B cell (primary cell): ENCODE measurements at regions not wholly inside any gene's neighbourhood (a gene's known extent, or its start where the extent isn't known, plus 50 kb on each side); places are given as distances from the start of the nearest gene placed in this dataset.

ENCODE experiments used
- ATAC-seq: fragments of 200-7000 bp; cut with Tn5 transposase; one replicate; pipeline ENCODE4 v1.10.0; 2021; ENCODE audit warnings: low read depth, mild to moderate bottlenecking, moderate number of reproducible peaks, moderate library complexity
- CTCF ChIA-PET: fragments of 350-600 bp; sonication (Branson Sonifier 250); formaldehyde crosslinking; loops from one replicate; lab custom pipeline; 2021; ENCODE audit warnings: antibody characterized with exemption, inconsistent platforms; lab: Charles Lee
- POLR2A ChIA-PET: fragments of 350-600 bp; sonication (Branson Sonifier 250); formaldehyde crosslinking; loops from one replicate; lab custom pipeline; 2021; ENCODE audit warnings: antibody characterized with exemption; lab: Charles Lee
- DNase-seq: peaks from one replicate; pipeline ENCODE4 v3.0.0; 2013
- H2AFZ ChIP-seq: 2 replicates; pipeline ENCODE4 v1.6.1; 2012; ENCODE audit warnings: mild to moderate bottlenecking, low read depth, low read length; ENCODE audit not compliant: insufficient read depth, poor library complexity, severe bottlenecking
- H3K27ac ChIP-seq, 2 donors: 1 replicate in 1 of 2; 2 replicates in 1 of 2; pipeline ENCODE4 v1.5.1; 2012 to 2013; ENCODE audit warnings: low read length in 2 of 2, mild to moderate bottlenecking in 2 of 2, moderate library complexity in 1 of 2
- H3K27me3 ChIP-seq, 4 experiments: fragments of 200-600 bp in 1 of 4; sonication (generic) in 1 of 4; replicated peaks in 1 of 4; 1 replicate in 2 of 4; 2 replicates in 2 of 4; pipeline versions ENCODE4 v1.6.1 to v1.7.0; 2013 to 2016; ENCODE audit warnings: low read length in 3 of 4, mild to moderate bottlenecking in 2 of 4, mixed read lengths in 1 of 4, moderate library complexity in 1 of 4; ENCODE audit not compliant: insufficient read depth in 4 of 4, control insufficient read depth in 3 of 4; ENCODE audit errors: control extremely low read depth in 1 of 4
- H3K36me3 ChIP-seq, 2 experiments: replicated peaks in 1 of 2; 1 replicate in 1 of 2; 2 replicates in 1 of 2; pipeline versions ENCODE4 v1.6.1 to v1.7.1; 2013; ENCODE audit warnings: low read length in 1 of 2; ENCODE audit not compliant: insufficient read depth in 2 of 2, control insufficient read depth in 1 of 2; ENCODE audit errors: control extremely low read depth in 1 of 2, extremely low read depth in 1 of 2
- H3K4me1 ChIP-seq, 2 donors: fragments of 200-600 bp in 1 of 2; sonication (generic) in 1 of 2; 1 replicate in 1 of 2; 2 replicates in 1 of 2; pipeline versions ENCODE4 v1.5.1 to v1.6.1; 2013 to 2017; ENCODE audit warnings: low read length in 2 of 2; ENCODE audit not compliant: control insufficient read depth in 2 of 2, insufficient read depth in 2 of 2
- H3K4me2 ChIP-seq: replicated peaks from 2 replicates; pipeline ENCODE3; 2012; ENCODE audit warnings: mild to moderate bottlenecking, low read depth, low read length; ENCODE audit not compliant: poor library complexity, severe bottlenecking
- H3K4me3 ChIP-seq, 5 experiments: fragments of 200-600 bp in 1 of 5; sonication (generic) in 1 of 5; 1 replicate in 3 of 5; 2 replicates in 2 of 5; pipeline versions ENCODE4 v1.5.1 to v1.7.0; 2011 to 2016; ENCODE audit warnings: low read length in 4 of 5, mild to moderate bottlenecking in 4 of 5, low read depth in 2 of 5, control low read depth in 1 of 5, moderate library complexity in 1 of 5; ENCODE audit not compliant: insufficient read depth in 1 of 5; ENCODE audit errors: control extremely low read depth in 1 of 5, extremely low read depth in 1 of 5
- H3K79me2 ChIP-seq: fragments of 200-600 bp; sonication (generic); one replicate; pipeline ENCODE4 v1.6.0; 2016; ENCODE audit warnings: low read length; ENCODE audit not compliant: control insufficient read depth, insufficient read depth
- H3K9ac ChIP-seq: fragments of 200-600 bp; sonication (generic); 2 replicates; pipeline ENCODE4 v1.6.1; 2017; ENCODE audit warnings: mild to moderate bottlenecking, low read length, moderate library complexity
- H3K9me3 ChIP-seq, 3 donors: one replicate each; pipeline versions ENCODE4 v1.6.1 to v1.7.1; 2013; ENCODE audit warnings: low read length in 2 of 3; ENCODE audit not compliant: control insufficient read depth in 2 of 3, insufficient read depth in 1 of 3; ENCODE audit errors: control extremely low read depth in 1 of 3
- H4K20me1 ChIP-seq: 2 replicates; pipeline ENCODE4 v1.6.0; 2012; ENCODE audit warnings: mild to moderate bottlenecking, low read length; ENCODE audit not compliant: insufficient read depth, control insufficient read depth, poor library complexity, severe bottlenecking
- H3K27ac Mint-ChIP-seq: one replicate; pipeline ENCODE4 v1.8.0; 2021; ENCODE audit warnings: mixed read lengths
- H3K27me3 Mint-ChIP-seq: one replicate; pipeline ENCODE4 v1.8.0; 2021; ENCODE audit warnings: mixed read lengths
- H3K4me1 Mint-ChIP-seq: one replicate; pipeline ENCODE4 v1.8.0; 2021; ENCODE audit warnings: mixed read lengths
- H3K4me3 Mint-ChIP-seq: one replicate; pipeline ENCODE4 v1.8.0; 2021; ENCODE audit warnings: mixed read lengths
- H3K9me3 Mint-ChIP-seq: one replicate; pipeline ENCODE4 v1.8.0; 2022; ENCODE audit warnings: mixed read lengths; ENCODE audit not compliant: insufficient read depth
- EZH2 ChIP-seq: IDR thresholded peaks from 2 replicates; pipeline ENCODE4 v1.6.1; 2012; ENCODE audit warnings: borderline replicate concordance, low read depth, mild to moderate bottlenecking, moderate library complexity, low read length; ENCODE audit not compliant: insufficient read depth, poor library complexity, severe bottlenecking
- WGBS: methylation state at CpG from one replicate; pipeline ENCODE4 v1.1.5; 2013; ENCODE audit warnings: missing lambda C conversion rate; ENCODE audit not compliant: insufficient coverage; 5-methylcytosine and 5-hydroxymethylcytosine counted together
- intact Hi-C: fragments of 100-400 bp; cut with micrococcal nuclease; formaldehyde crosslinking; loops from one replicate; pipeline ENCODE4 v1.10.0; 2022
- TF ChIP-seq, protein P1 (sequence below): fragments of 200-600 bp; IDR thresholded peaks from one replicate; pipeline ENCODE4 v1.8.0; 2022; ENCODE audit warnings: antibody characterized with exemption, mild to moderate bottlenecking

DNA sequence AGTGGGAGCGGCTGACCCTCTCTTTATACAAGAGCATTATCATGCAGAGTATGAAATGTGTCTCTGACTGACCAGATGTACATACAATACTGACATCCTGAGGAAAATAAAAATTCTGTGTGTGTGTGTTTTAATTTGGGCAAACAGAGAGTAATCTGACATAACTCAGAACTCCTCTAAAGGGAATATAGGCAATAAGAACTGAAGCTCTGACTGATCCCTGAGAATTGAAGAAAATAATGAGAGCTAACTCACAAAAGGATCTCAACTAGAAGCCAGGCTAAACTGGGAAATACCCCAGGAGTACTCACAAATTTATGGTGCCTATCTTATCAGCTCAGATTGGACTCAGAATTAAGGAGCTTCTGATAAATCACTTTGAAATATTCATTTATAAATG lies 539.9 kb downstream of the OLFM4 start:
- DNase-seq (no peak), ATAC-seq (no peak)
- no peaks in the 10 kb centered on the region for H3K27me3 ChIP-seq
- H3K27ac Mint-ChIP-seq = no peak overlapping the region
- H4K20me1 ChIP-seq = no peaks in the 10 kb centered on the region
- H3K4me1 ChIP-seq = no peaks in the 10 kb centered on the region
- H2AFZ ChIP-seq = no peak overlapping the region
- no peak overlapping the region for H3K4me3 ChIP-seq
- no peak overlapping the region for H3K4me2 ChIP-seq
- H3K79me2 ChIP-seq = no peaks in the 10 kb centered on the region
- H3K9ac ChIP-seq = no peak overlapping the region
- no peaks in the 10 kb centered on the region for H3K36me3 ChIP-seq
- CTCF ChIA-PET = no interaction called here
- POLR2A ChIA-PET = no interaction called here
- H3K4me3 Mint-ChIP-seq = no peak overlapping the region
- intact Hi-C loops = no loop called here
- no peaks in the 10 kb centered on the region for H3K9me3 Mint-ChIP-seq
- no CpG with 5 or more reads among the region's 1 CpG for WGBS
- H3K27me3 Mint-ChIP-seq = no peaks in the 10 kb centered on the region
- TF ChIP-seq, protein P1, sequence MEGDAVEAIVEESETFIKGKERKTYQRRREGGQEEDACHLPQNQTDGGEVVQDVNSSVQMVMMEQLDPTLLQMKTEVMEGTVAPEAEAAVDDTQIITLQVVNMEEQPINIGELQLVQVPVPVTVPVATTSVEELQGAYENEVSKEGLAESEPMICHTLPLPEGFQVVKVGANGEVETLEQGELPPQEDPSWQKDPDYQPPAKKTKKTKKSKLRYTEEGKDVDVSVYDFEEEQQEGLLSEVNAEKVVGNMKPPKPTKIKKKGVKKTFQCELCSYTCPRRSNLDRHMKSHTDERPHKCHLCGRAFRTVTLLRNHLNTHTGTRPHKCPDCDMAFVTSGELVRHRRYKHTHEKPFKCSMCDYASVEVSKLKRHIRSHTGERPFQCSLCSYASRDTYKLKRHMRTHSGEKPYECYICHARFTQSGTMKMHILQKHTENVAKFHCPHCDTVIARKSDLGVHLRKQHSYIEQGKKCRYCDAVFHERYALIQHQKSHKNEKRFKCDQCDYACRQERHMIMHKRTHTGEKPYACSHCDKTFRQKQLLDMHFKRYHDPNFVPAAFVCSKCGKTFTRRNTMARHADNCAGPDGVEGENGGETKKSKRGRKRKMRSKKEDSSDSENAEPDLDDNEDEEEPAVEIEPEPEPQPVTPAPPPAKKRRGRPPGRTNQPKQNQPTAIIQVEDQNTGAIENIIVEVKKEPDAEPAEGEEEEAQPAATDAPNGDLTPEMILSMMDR = no peak
- TF ChIP-seq EZH2 = no peak
- no peak overlapping the region for H3K27ac ChIP-seq
- H3K9me3 ChIP-seq = no peaks in the 10 kb centered on the region
- no peaks in the 10 kb centered on the region for H3K4me1 Mint-ChIP-seq

DNA sequence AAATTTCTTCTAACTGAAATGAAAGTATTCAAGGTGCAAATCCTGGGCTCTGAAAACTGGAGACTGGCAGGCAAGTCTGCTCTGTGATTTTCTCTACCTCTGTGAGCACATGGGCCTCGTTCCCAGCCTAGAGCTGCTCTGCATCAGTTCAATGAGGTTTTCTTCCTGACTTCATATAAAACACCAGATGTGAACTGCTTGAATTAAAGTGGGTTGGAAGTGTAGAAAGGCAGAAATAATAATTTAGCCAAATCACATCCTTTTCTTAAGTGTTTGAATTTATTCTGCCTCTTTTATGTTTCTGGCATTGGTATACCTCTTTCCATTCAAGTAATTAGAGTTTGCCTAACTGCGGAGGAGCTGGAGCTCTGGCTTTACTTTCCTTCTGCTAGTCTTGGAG lies 540.8 kb downstream of the OLFM4 start:
- ChIA-PET POLR2A (no interaction called here), CTCF (no interaction called here)
- DNase-seq (no peak), ATAC-seq (no peak)
- Histone ChIP-seq H3K79me2 (no peaks in the 10 kb centered on the region), H3K4me1 (no peaks in the 10 kb centered on the region), H3K27ac (no peak overlapping the region), H4K20me1 (no peaks in the 10 kb centered on the region), H3K9ac (no peak overlapping the region), H3K4me2 (no peak overlapping the region), H3K4me3 (no peak overlapping the region), H2AFZ (no peak overlapping the region), H3K36me3 (no peaks in the 10 kb centered on the region), H3K9me3 (no peaks in the 10 kb centered on the region), H3K27me3 (no peaks in the 10 kb centered on the region)
- 100% methylated on average over 1 of the region's 2 CpGs for WGBS
- no peaks in the 10 kb centered on the region for H3K9me3 Mint-ChIP-seq
- H3K4me3 Mint-ChIP-seq = no peak overlapping the region
- no peaks in the 10 kb centered on the region for H3K27me3 Mint-ChIP-seq
- intact Hi-C loops = no loop called here
- no peaks in the 10 kb centered on the region for H3K4me1 Mint-ChIP-seq
- no peak overlapping the region for H3K27ac Mint-ChIP-seq
- no peak for TF ChIP-seq EZH2
- TF ChIP-seq, protein P1 = no peak
